Left colon (tissue), 2 donors: ENCODE measurements at regions not wholly inside any gene's neighbourhood (a gene's known extent, or its start where the extent isn't known, plus 50 kb on each side); places are given as distances from the start of the nearest gene placed in this dataset.

ENCODE experiments used
- ATAC-seq: fragments of 200-7000 bp; cut with Tn5 transposase; one replicate; pipeline ENCODE4 v1.9.1; 2020; ENCODE audit warnings: mild to moderate bottlenecking, moderate library complexity
- DNase-seq, 2 donors: peaks; one replicate each; pipeline ENCODE4 v3.0.0-alpha.2; 2020
- intact Hi-C, 2 donors: fragments of 100-400 bp; cut with DNase I in 1 of 2; cut with micrococcal nuclease in 1 of 2; formaldehyde crosslinking; loops; one replicate each; pipeline versions ENCODE4 v1.11.2 to v1.14.0; 2022; cut with DNase I, micrococcal nuclease
- donor health status: DM: no; HTN: no; CAD: no.
- donor health status: DM: yes; HTN: yes; CAD: no.

- DNase-seq, result no peak
- intact Hi-C loops, result no loop called here
- no peak for ATAC-seq
Observed at GRCh38 chr12:84631020-84631419, 281.6 kb downstream of the SLC6A15 start.

- intact Hi-C loops, result no loop called here
- no peak for ATAC-seq
- DNase-seq, result no peak
Observed at GRCh38 chr12:84627593-84627992, 285.0 kb downstream of the SLC6A15 start.

- ATAC-seq (no peak), DNase-seq (no peak)
- intact Hi-C loops, result no loop called here
Observed at GRCh38 chr12:84624601-84625000, 288.0 kb downstream of the SLC6A15 start.

- ATAC-seq, result no peak
- intact Hi-C loops, result no loop called here
- DNase-seq, result no peak
Observed at GRCh38 chr12:84619053-84619571, 293.5 kb downstream of the SLC6A15 start.

- ATAC-seq (no peak), DNase-seq (no peak)
- intact Hi-C loops, result no loop called here
Observed at GRCh38 chr12:84607170-84607819, 305.3 kb downstream of the SLC6A15 start.

- DNase-seq (no peak), ATAC-seq (no peak)
- intact Hi-C loops, result no loop called here
Observed at GRCh38 chr12:84605983-84606382, 306.6 kb downstream of the SLC6A15 start.

- intact Hi-C loops, result no loop called here
- ATAC-seq, result no peak
Observed at GRCh38 chr12:84604551-84604950, 308.0 kb downstream of the SLC6A15 start.

GRCh38 chr12:84603484-84604248, 308.9 kb downstream of the SLC6A15 start:
- no peak for DNase-seq
- ATAC-seq, result no peak
- intact Hi-C loops, result no loop called here

More at GRCh38 chr12:84604551-84604950, 308.0 kb downstream of the SLC6A15 start:
- no peak for DNase-seq

GRCh38 chr12:84601483-84601882, 311.1 kb downstream of the SLC6A15 start:
- DNase-seq (no peak), ATAC-seq (no peak)
- intact Hi-C loops, result no loop called here

- no peak for DNase-seq
- no peak for ATAC-seq
- intact Hi-C loops, result no loop called here
Observed at GRCh38 chr12:84599539-84599938, 313.1 kb downstream of the SLC6A15 start.

GRCh38 chr12:84596266-84596665, 316.3 kb downstream of the SLC6A15 start:
- no peak for DNase-seq

GRCh38 chr12:84594157-84594556, 318.4 kb downstream of the SLC6A15 start:
- ATAC-seq, result no peak

More at GRCh38 chr12:84596266-84596665, 316.3 kb downstream of the SLC6A15 start:
- no peak for ATAC-seq
- intact Hi-C loops, result no loop called here

GRCh38 chr12:84585776-84586395, 326.7 kb downstream of the SLC6A15 start:
- intact Hi-C loops, result no loop called here
- ATAC-seq, result no peak

More at GRCh38 chr12:84594157-84594556, 318.4 kb downstream of the SLC6A15 start:
- intact Hi-C loops, result no loop called here
- no peak for DNase-seq

GRCh38 chr12:84572196-84572595, 340.4 kb downstream of the SLC6A15 start:
- ATAC-seq (no peak), DNase-seq (no peak)
- intact Hi-C loops, result no loop called here

More at GRCh38 chr12:84585776-84586395, 326.7 kb downstream of the SLC6A15 start:
- no peak for DNase-seq

GRCh38 chr12:84562331-84562730, 350.3 kb downstream of the SLC6A15 start:
- intact Hi-C loops, result no loop called here
- ATAC-seq, result no peak

GRCh38 chr12:84561351-84561750, 351.2 kb downstream of the SLC6A15 start:
- DNase-seq (no peak), ATAC-seq (no peak)

More at GRCh38 chr12:84562331-84562730, 350.3 kb downstream of the SLC6A15 start:
- DNase-seq, result no peak

GRCh38 chr12:84554199-84554723, 358.3 kb downstream of the SLC6A15 start:
- DNase-seq, result no peak
- no peak for ATAC-seq
- intact Hi-C loops, result no loop called here

More at GRCh38 chr12:84561351-84561750, 351.2 kb downstream of the SLC6A15 start:
- intact Hi-C loops, result no loop called here

GRCh38 chr12:84553331-84554117, 359.1 kb downstream of the SLC6A15 start:
- no peak for ATAC-seq
- intact Hi-C loops, result no loop called here
- no peak for DNase-seq

- no peak for DNase-seq
- ATAC-seq, result no peak
- intact Hi-C loops, result no loop called here
Observed at GRCh38 chr12:84551373-84551772, 361.2 kb downstream of the SLC6A15 start.
